HPDE6-E6E7 (cell line): ENCODE measurements at regions not wholly inside any gene's neighbourhood (a gene's known extent, or its start where the extent isn't known, plus 50 kb on each side); places are given as distances from the start of the nearest gene placed in this dataset.

Experiments used
- DNase-seq: peaks from one replicate; pipeline ENCODE4 v3.0.0; 2011; ENCODE audit warnings: missing footprints; ENCODE audit errors: extremely low spot score

DNA sequence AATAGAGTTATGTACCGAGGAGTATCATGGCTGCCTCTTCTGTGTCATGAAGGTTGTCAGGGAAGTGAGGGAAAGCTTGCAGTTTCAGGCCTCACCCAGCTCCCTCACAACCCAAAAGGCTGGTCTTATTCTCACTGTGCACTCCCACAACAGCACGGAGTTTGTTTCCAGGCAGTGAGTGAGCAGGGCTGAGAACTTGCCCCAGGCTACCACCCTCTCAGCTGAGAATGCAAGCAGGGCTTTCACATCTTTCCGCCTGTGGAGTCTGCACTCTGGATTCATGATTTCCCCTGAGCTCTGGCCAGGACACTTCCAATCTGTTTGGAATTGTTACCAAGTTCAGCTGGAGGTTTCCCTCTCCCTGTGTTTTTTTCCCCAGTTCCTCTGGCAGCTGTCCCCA, 2284.7 kb upstream of the PCDH20 start:
- no peak for DNase-seq

GRCh38 chr13:63699948-63700347, 2284.3 kb upstream of the PCDH20 start:
- DNase-seq: no peak

- DNase-seq: no peak
Measured at GRCh38 chr13:63696055-63696454, 2280.4 kb upstream of the PCDH20 start.

DNA sequence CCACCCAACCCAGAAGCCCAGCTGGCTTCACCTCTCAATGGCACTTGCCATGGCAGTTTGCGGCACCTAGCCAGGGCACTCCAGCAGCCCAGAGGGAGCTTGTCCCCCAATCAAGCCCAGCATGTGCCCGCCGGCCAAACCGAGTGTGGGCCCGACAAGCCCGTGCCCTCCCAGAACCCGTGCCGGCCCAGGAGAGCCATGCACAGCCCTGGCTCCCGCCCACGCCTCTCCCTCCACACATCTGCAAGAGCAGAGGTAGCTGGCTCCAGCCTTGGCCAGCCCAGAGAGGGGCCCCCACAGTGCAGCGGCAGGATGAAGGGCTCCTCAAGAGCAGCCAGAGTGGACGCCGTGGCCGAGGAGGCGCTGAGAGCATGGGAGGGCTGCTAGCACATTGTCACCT, 2278.0 kb upstream of the PCDH20 start:
- DNase-seq: no peak

DNA sequence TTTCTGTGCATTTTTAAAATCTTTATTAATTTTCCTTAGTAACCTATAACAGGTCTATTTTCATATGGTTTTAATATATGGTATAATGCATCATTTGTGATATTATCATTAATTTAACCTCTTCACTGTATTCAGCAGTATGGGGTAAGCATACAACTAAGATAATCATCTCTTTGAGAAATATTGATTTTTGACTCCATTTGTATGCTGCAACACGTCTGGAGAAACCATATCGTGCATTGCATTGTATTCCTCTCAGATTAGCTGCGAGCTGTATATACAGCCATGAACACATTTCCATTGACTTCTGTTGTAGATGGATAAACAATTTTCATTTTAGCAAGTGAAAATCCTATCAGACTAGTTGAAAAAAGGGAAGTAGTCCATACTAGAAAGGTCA, 2275.8 kb upstream of the PCDH20 start:
- no peak for DNase-seq

DNA sequence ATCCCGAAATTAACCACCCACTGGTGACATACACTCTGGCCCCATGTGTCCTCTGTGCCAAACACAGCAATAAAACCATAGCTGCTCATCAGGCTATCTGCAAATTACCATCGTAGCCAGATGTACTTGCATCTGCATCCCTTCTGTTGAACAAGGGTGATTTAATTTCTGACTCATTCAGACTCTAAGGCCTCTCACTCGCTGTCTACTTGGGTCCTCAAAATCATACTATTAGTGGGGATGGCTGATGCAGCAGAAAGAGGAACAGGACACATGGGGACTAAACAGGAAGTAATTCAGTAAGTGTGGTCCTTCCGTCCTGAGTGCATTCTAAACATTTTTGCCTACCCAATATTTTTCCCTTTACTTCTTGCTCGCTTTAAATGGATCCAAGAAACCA, 2275.0 kb upstream of the PCDH20 start:
- no peak for DNase-seq

- no peak for DNase-seq
Measured at GRCh38 chr13:63684822-63685221, 2269.2 kb upstream of the PCDH20 start.

DNA sequence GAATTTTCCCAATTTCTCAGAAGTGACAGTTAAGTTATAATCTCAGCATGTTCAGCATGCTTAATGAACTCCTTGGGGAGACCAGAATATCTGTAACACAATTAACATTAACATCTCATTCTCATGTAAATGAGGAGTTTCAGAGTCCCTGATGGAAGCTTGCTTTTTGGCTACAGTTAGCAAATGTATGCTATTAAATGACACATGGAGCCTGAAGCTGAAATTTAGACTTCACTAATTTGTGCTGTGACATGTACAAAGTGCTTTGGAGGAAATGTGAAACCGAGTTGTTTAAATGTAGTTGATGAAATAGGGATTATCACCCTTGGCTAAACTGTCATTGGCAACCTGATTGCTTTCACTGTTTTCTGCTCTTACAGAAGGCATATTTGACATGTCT, 2265.1 kb upstream of the PCDH20 start:
- no peak for DNase-seq

GRCh38 chr13:63671296-63671695, 2255.6 kb upstream of the PCDH20 start:
- no peak for DNase-seq

GRCh38 chr13:63651394-63651793, 2235.7 kb upstream of the PCDH20 start:
- no peak for DNase-seq

GRCh38 chr13:63643543-63643942, 2227.9 kb upstream of the PCDH20 start:
- no peak for DNase-seq

DNA sequence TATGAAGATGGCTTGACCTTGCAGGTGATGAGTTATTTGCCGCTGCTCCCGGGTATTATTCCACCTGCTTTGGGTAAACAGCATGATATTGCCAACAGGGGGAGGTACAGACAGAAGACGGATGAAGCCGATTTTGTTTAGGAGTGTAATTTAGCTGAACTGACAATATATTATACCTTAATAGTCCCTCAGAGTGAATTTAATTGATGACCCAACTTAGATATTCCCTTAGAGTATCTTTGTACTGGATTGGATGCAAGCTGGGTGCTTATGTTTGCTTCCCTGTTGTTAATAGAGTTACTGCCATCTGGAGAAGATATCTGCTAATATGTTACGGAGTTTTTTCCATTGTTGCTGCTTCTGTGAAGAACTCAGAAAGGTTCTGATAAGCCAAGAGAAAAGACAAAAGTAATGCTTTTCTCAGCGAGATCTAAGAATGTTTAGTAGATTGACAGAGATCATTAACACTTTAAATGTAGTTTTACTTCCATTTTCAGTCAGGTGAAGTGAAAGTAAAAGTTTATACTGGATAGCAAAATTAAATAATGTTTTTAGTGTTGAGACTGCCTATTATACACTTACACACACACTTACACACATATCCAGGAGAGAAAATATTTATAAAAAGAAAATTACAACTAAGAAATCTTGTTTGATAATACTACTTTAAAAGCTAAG, 2220.8 kb upstream of the PCDH20 start:
- peak; percentile 27 for DNase-seq

- DNase-seq: no peak
Measured at GRCh38 chr13:63632321-63632720, 2216.7 kb upstream of the PCDH20 start.

DNA sequence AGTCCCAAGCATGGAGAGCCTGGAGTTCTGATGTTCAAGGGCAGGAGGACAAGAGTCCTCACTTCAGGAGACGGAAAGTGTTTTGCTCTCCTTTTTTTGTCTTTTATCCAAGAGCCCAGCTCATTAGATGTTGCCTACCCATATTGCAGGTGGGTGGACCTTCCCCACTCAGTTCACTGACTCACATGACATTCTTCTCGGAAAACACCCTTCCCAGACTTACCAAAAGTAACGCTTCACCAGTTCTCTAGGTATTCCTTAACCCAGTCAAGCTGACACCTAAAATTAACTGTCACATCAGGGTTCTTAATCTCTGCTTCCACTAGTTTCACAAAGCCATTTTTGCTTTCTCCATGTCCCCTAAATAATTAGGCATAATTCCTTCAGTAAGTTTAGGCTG, 2215.4 kb upstream of the PCDH20 start:
- no peak for DNase-seq

- no peak for DNase-seq
Measured at GRCh38 chr13:63629591-63629990, 2213.9 kb upstream of the PCDH20 start.

GRCh38 chr13:63628310-63628709, 2212.7 kb upstream of the PCDH20 start:
- no peak for DNase-seq

DNA sequence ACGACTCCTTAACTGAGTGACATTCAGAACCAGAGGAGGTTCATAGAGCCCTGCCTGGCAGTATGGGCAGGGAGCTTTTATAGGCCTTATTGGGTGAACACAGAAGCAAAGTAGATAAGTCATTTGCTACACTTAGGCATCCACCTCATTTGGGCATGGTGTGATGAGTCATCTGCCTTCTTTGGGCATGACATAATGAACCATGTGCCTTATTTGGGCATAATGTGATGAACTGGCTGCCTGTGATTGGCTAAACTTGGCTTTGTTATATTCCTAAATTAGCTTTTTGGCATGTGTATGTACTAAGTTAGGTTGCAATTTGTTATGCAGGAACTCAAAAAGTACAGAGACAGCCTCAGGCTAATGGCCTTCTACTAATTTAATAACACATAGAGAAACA, 2210.2 kb upstream of the PCDH20 start:
- no peak for DNase-seq

DNA sequence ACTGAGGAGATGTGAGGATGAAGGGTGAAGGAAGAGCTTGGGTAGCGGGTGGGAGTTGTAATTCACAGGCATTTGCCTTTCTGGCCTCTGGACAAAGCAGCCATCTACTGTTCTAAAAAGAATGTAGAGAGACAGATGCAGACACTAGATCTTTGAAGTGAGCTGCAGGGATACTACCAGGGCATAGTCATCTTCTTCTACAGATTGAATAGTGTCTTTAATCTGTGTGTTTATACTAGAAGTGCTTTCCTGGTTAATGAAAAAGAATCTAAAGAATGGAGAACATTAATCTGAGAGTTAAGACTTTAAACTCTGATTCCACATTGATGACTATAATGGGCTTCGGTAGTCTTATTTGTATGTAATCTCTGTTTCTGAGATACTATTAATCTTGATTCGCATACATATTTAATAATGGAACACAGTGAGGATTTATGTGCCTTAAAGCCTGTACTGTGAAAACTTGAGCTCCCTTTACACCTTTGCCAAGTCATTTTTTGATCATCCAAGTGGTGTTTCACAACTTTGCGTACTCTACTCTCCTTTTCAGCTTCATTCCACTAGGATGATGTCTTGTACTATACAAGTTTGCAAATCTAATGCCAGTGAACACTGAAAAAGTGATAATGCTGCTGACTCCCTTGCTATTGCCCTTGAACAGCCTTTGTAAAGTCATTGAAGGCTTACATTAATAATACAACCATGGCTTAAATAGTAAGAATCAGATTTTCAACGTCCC, 2199.4 kb upstream of the PCDH20 start:
- no peak for DNase-seq

DNA sequence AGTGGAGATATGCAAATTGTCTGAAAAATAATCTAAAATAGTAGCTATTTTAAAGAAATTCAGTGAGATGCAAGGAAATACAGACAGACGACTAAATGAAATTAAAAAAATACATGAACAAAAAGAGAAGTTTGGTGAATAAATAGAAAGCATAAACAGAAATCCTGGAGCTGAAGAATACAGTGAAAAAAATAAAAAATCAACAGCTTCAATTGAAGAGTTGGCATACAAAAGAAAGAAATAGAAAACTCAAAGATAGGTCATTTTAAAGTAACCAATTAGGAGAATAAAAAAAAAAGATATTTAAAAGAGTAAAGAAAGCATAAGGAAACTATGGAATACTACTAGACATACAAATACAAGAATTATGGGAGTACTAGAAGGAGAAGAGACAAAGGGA, 2191.5 kb upstream of the PCDH20 start:
- no peak for DNase-seq

- no peak for DNase-seq
Measured at GRCh38 chr13:63605962-63606361, 2190.3 kb upstream of the PCDH20 start.

- DNase-seq: no peak
Measured at GRCh38 chr13:63605403-63605802, 2189.8 kb upstream of the PCDH20 start.

- no peak for DNase-seq
Measured at GRCh38 chr13:63595811-63596210, 2180.2 kb upstream of the PCDH20 start.

GRCh38 chr13:63586467-63586866, 2170.8 kb upstream of the PCDH20 start:
- DNase-seq: no peak

DNA sequence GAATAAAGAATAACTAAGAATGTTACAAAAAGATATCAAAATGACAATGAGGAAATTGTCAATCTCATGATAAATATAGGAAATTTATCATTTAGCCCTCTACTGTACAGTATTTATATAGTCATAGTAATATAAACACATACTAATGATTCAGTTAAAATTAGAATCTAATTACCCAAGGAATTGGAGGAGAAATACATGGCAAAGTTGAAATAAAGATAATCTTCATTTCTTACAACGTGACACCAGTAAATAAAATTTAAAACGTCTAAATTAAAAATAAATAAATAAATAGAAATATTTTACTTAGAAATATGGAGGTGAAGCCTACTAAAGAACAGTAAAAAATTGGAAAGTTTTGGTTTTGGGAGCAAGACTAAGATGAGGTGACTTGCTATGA, 2163.1 kb upstream of the PCDH20 start:
- no peak for DNase-seq
